CD4-positive, alpha-beta T cell (primary cell): ENCODE measurements at regions not wholly inside any gene's neighbourhood (a gene's known extent, or its start where the extent isn't known, plus 50 kb on each side); places are given as distances from the start of the nearest gene placed in this dataset.
A peak's percentile ranks its signal among the peaks of the same experiment; 100 is the strongest.

Experiments used
- ATAC-seq: fragments of 200-7000 bp; cut with Tn5 transposase; one replicate; pipeline ENCODE4 v1.10.0; 2022; ENCODE audit warnings: mild to moderate bottlenecking; ENCODE audit not compliant: poor library complexity
- CTCF ChIA-PET: fragments of 350-600 bp; sonication (Branson Sonifier 250); formaldehyde crosslinking; loops from one replicate; lab custom pipeline; 2021; ENCODE audit warnings: antibody characterized with exemption, inconsistent platforms; lab: Charles Lee
- POLR2A ChIA-PET: fragments of 350-600 bp; sonication (Branson Sonifier 250); formaldehyde crosslinking; loops from one replicate; lab custom pipeline; 2021; ENCODE audit warnings: antibody characterized with exemption, inconsistent platforms; lab: Charles Lee
- DNase-seq, 14 experiments: peaks; one replicate each; pipeline ENCODE4 v3.0.0-alpha.2; 2013 to 2020; ENCODE audit warnings: mixed read lengths in 2 of 14
- H3K27ac ChIP-seq, 2 donors: one replicate each; pipeline versions ENCODE4 v1.5.1 to v1.7.0; 2013; ENCODE audit warnings: low read length in 2 of 2, low read depth in 1 of 2, mild to moderate bottlenecking in 1 of 2
- H3K27me3 ChIP-seq, 2 experiments: 1 replicate in 1 of 2; 2 replicates in 1 of 2; pipeline versions ENCODE4 v1.6.1 to v1.7.0; 2013; ENCODE audit warnings: low read length in 2 of 2, control low read depth in 1 of 2, mild to moderate bottlenecking in 1 of 2, moderate library complexity in 1 of 2; ENCODE audit not compliant: insufficient read depth in 2 of 2, control insufficient read depth in 1 of 2
- H3K36me3 ChIP-seq: one replicate; pipeline ENCODE4 v1.6.1; 2013; ENCODE audit warnings: low read length, control low read depth; ENCODE audit not compliant: insufficient read depth
- H3K4me1 ChIP-seq: one replicate; pipeline ENCODE4 v1.6.1; 2013; ENCODE audit warnings: low read length, control low read depth; ENCODE audit not compliant: insufficient read depth
- H3K4me3 ChIP-seq: one replicate; pipeline ENCODE4 v1.5.1; 2013; ENCODE audit warnings: mild to moderate bottlenecking, low read length, moderate library complexity
- H3K9me3 ChIP-seq, 2 experiments: 1 replicate in 1 of 2; 2 replicates in 1 of 2; pipeline versions ENCODE4 v1.6.1 to v1.7.0; 2013; ENCODE audit warnings: low read length in 2 of 2, mild to moderate bottlenecking in 2 of 2, control low read depth in 1 of 2, moderate library complexity in 1 of 2; ENCODE audit not compliant: control insufficient read depth in 1 of 2, insufficient read depth in 1 of 2
- H3K27ac Mint-ChIP-seq: one replicate; pipeline ENCODE4 v1.8.0; 2020; ENCODE audit warnings: mixed read lengths
- H3K27me3 Mint-ChIP-seq: one replicate; pipeline ENCODE4 v1.8.0; 2021; ENCODE audit warnings: mixed read lengths
- H3K36me3 Mint-ChIP-seq: one replicate; pipeline ENCODE4 v1.8.0; 2021; ENCODE audit warnings: low read depth, mixed read lengths
- H3K4me1 Mint-ChIP-seq: one replicate; pipeline ENCODE4 v1.8.0; 2021; ENCODE audit warnings: low read depth, mixed read lengths
- H3K4me3 Mint-ChIP-seq: one replicate; pipeline ENCODE4 v1.8.0; 2020; ENCODE audit warnings: mild to moderate bottlenecking, mixed read lengths
- H3K9me3 Mint-ChIP-seq: one replicate; pipeline ENCODE4 v1.8.0; 2020; ENCODE audit warnings: mixed read lengths
- CTCF ChIP-seq: fragments of 200-600 bp; IDR thresholded peaks from one replicate; pipeline ENCODE4 v1.8.0; 2022; ENCODE audit warnings: antibody characterized with exemption, mild to moderate bottlenecking
- intact Hi-C, 2 experiments: fragments of 100-400 bp; cut with DNase I in 1 of 2; cut with micrococcal nuclease in 1 of 2; formaldehyde crosslinking; loops; one replicate each; pipeline versions ENCODE4 v1.15.1 to v1.9.0; 2023 to 2025; cut with DNase I, micrococcal nuclease

GRCh38 chr4:163590103-163590502 lies 95.6 kb downstream of the TMA16 start:
- Histone ChIP-seq H3K4me1 (no peaks in the 10 kb centered on the region), H3K27ac (no peak overlapping the region), H3K27me3 (no peaks in the 10 kb centered on the region), H3K4me3 (no peak overlapping the region), H3K9me3 (no peaks in the 10 kb centered on the region), H3K36me3 (no peaks in the 10 kb centered on the region)
- ATAC-seq (no peak), DNase-seq (no peak)
- no peak for TF ChIP-seq CTCF
- POLR2A ChIA-PET = no interaction called here
- Mint-ChIP-seq H3K27ac (no peak overlapping the region), H3K36me3 (no peaks in the 10 kb centered on the region), H3K9me3 (no peaks in the 10 kb centered on the region), H3K27me3 (no peaks in the 10 kb centered on the region), H3K4me1 (peaks cover 16% of the 10 kb centered on the region), H3K4me3 (no peak overlapping the region)
- intact Hi-C loops = no loop called here
- CTCF ChIA-PET = no interaction called here

DNA sequence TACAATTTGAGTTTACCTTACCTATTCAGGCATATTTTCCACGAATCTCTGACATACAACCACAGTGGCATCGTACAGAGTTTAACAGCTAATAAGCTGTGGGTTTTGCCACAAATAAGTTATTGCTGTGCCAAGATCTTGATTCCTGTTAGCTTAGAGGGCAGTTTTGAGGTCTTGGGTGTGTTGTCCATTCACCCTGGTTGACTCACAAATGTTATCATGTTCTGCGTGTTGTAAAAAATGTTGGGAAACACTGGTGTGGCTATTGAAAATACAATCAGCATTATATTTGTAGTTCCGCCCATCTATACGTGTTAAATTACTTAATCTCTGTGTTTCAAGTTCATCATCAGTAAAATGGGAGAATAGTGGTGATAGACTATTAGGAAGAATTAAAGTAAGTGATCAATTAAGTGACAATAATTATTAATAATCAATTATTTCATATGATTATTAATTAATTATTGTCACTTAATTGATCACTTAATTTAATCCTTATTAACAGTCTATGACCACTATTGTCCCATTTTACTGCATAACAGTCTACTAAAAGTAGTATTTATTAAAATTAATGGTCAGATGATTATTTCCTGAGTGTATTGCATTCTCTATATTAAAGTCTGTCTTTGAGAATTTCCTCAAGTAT lies 96.3 kb downstream of the TMA16 start:
- ChIA-PET POLR2A (no interaction called here), CTCF (no interaction called here)
- Mint-ChIP-seq H3K4me3 (no peak overlapping the region), H3K27me3 (no peaks in the 10 kb centered on the region), H3K9me3 (no peaks in the 10 kb centered on the region), H3K27ac (no peak overlapping the region), H3K36me3 (no peaks in the 10 kb centered on the region), H3K4me1 (peaks cover 16% of the 10 kb centered on the region)
- Histone ChIP-seq H3K27me3 (no peaks in the 10 kb centered on the region), H3K4me1 (no peaks in the 10 kb centered on the region), H3K27ac (no peak overlapping the region), H3K4me3 (no peak overlapping the region), H3K36me3 (no peaks in the 10 kb centered on the region), H3K9me3 (no peaks in the 10 kb centered on the region)
- ATAC-seq (no peak), DNase-seq (peak in 2 of 14 experiments; percentile 19 to 33)
- intact Hi-C loops = no loop called here
- no peak for TF ChIP-seq CTCF

DNA sequence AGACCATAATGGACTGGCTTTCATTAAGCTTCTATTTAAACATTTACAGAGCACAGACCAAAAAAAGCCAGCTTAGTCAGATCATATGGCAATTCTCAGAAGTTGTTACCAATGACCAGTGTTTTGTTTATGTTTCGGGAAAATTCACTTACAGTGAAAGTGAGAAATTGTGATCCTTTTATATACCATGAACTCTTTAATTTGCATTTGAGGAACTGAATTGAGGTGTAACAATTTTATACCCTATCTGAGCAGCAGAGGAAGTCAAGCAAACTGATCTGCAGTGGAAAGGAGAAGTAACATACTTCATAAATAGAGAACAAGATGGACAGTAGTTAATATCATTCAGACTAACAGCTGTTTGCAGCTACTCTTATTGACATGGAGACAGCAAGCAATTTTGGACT lies 97.1 kb downstream of the TMA16 start:
- H3K27me3 Mint-ChIP-seq = no peaks in the 10 kb centered on the region
- no peaks in the 10 kb centered on the region for H3K4me1 ChIP-seq
- POLR2A ChIA-PET = no interaction called here

More for the DNA sequence above, 97.1 kb downstream of the TMA16 start:
- Histone ChIP-seq H3K9me3 (no peaks in the 10 kb centered on the region), H3K27me3 (no peaks in the 10 kb centered on the region), H3K4me3 (no peak overlapping the region), H3K27ac (no peak overlapping the region), H3K36me3 (no peaks in the 10 kb centered on the region)
- H3K27ac Mint-ChIP-seq = no peak overlapping the region
- no peak for ATAC-seq
- no peak for TF ChIP-seq CTCF
- H3K4me3 Mint-ChIP-seq = no peak overlapping the region
- intact Hi-C loops = no loop called here
- no peaks in the 10 kb centered on the region for H3K36me3 Mint-ChIP-seq
- H3K4me1 Mint-ChIP-seq = peaks cover 16% of the 10 kb centered on the region
- CTCF ChIA-PET = interaction anchor here (1.0 to 1.1 kb wide), 2 partner anchors 8 to 15 kb away, joined by 3 to 4 read pairs; no protein-coding TSS in a partner anchor
- DNase-seq = peak in 2 of 14 experiments; percentile 20 to 22
- H3K9me3 Mint-ChIP-seq = no peaks in the 10 kb centered on the region
